Prostate gland (tissue), 2 donors: ENCODE measurements at regions not wholly inside any gene's neighbourhood (a gene's known extent, or its start where the extent isn't known, plus 50 kb on each side); places are given as distances from the start of the nearest gene placed in this dataset.

Experiments used
- DNase-seq: peaks from one replicate; pipeline ENCODE4 v3.0.0-alpha.2; 2019; ENCODE audit warnings: low spot score
- H3K27ac ChIP-seq, 2 donors: fragments of 200-600 bp; sonication (generic); 2 replicates each; pipeline ENCODE4 v1.5.1; 2017 to 2019
- H3K27me3 ChIP-seq: fragments of 200-600 bp; sonication (generic); replicated peaks from 2 replicates; pipeline ENCODE4 v1.5.1; 2019; ENCODE audit not compliant: insufficient read depth
- H3K36me3 ChIP-seq, 2 donors: fragments of 200-600 bp; sonication (generic); 1 replicate in 1 of 2; 2 replicates in 1 of 2; pipeline versions ENCODE4 v1.5.1 to v1.8.1; 2017 to 2019
- H3K4me1 ChIP-seq: fragments of 200-600 bp; sonication (generic); replicated peaks from 2 replicates; pipeline ENCODE4 v1.5.1; 2019
- H3K4me3 ChIP-seq, 2 donors: fragments of 200-600 bp; sonication (generic); 2 replicates each; pipeline ENCODE4 v1.5.1; 2017 to 2019
- H3K9me3 ChIP-seq: fragments of 200-600 bp; sonication (generic); 2 replicates; pipeline ENCODE4 v1.5.1; 2017
- POLR2A ChIP-seq: fragments of 450-650 bp; IDR thresholded peaks from one replicate; pipeline ENCODE4 v1.6.1; 2016; ENCODE audit warnings: antibody characterized with exemption, mild to moderate bottlenecking
- POLR2AphosphoS5 ChIP-seq: sonication (generic); formaldehyde crosslinking; IDR thresholded peaks from one replicate; pipeline ENCODE4 v1.6.1; 2017; ENCODE audit warnings: antibody characterized with exemption
- WGBS: methylation state at CpG from one replicate; pipeline ENCODE4 v1.1.5; 2018; 5-methylcytosine and 5-hydroxymethylcytosine counted together
- intact Hi-C: fragments of 100-400 bp; cut with DNase I; formaldehyde crosslinking; loops from one replicate; pipeline ENCODE4 v1.14.2; 2022
- TF ChIP-seq, protein P1 (sequence below), 4 experiments: fragments of 200-600 bp in 2 of 4; fragments of 450-650 bp in 2 of 4; sonication (generic) in 2 of 4; IDR thresholded peaks; 1 replicate in 3 of 4; 2 replicates in 1 of 4; pipeline ENCODE4 v1.5.1; 2016 to 2019; ENCODE audit warnings: antibody characterized with exemption in 4 of 4, mild to moderate bottlenecking in 2 of 4, moderate library complexity in 2 of 4

DNA sequence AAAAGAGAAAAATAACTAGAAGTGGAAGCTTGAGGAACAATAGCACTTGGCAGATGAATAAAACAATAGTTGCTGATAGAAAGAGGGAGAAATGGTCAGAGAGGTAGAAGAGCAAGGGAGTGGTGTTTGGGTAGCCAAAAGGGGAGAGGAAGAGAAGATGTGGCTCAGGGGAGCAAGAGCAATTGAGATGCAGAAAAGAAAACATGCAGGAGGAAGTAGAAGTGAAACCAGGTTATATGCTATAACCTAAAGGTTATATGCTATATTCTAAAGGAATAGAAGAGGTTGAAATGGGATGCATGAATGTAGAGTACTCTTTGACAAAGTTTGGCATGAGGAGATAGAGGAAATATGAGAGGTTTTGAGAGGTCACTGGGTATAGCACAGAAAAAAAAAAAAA lies 759.5 kb downstream of the SATB2 start:
- Histone ChIP-seq H3K27ac (no peak overlapping the region), H3K4me3 (no peak overlapping the region), H3K27me3 (no peaks in the 10 kb centered on the region), H3K9me3 (no peaks in the 10 kb centered on the region), H3K4me1 (no peaks in the 10 kb centered on the region), H3K36me3 (no peaks in the 10 kb centered on the region)
- no peak for TF ChIP-seq POLR2A
- TF ChIP-seq, protein P1, sequence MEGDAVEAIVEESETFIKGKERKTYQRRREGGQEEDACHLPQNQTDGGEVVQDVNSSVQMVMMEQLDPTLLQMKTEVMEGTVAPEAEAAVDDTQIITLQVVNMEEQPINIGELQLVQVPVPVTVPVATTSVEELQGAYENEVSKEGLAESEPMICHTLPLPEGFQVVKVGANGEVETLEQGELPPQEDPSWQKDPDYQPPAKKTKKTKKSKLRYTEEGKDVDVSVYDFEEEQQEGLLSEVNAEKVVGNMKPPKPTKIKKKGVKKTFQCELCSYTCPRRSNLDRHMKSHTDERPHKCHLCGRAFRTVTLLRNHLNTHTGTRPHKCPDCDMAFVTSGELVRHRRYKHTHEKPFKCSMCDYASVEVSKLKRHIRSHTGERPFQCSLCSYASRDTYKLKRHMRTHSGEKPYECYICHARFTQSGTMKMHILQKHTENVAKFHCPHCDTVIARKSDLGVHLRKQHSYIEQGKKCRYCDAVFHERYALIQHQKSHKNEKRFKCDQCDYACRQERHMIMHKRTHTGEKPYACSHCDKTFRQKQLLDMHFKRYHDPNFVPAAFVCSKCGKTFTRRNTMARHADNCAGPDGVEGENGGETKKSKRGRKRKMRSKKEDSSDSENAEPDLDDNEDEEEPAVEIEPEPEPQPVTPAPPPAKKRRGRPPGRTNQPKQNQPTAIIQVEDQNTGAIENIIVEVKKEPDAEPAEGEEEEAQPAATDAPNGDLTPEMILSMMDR (IDR thresholded peaks at IDR 0.05), result no peak
- no peak for TF ChIP-seq POLR2AphosphoS5
- intact Hi-C loops, result no loop called here
- no peak for DNase-seq

DNA sequence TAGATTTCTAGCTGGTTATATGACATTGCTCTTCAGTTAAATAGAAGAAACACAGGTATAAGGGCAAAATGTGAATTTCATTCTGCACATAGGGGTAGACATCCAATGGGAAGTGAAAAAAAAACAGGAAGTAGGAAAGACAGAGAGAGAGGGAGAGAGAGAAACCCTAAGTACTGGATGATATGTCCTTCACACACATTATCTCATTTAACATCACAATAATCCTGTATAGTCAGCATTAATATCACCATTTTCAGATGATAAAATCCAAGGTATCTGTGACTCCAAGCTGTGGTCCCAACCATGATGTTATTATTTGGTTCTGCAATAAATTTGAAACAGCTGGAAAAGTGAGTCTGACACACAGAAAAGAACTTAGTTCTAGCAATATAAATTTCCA lies 759.9 kb downstream of the SATB2 start:
- no peak overlapping the region for H3K27ac ChIP-seq
- no peaks in the 10 kb centered on the region for H3K27me3 ChIP-seq
- TF ChIP-seq POLR2A (no peak), POLR2AphosphoS5 (no peak)
- TF ChIP-seq, protein P1 (IDR thresholded peaks at IDR 0.05), result no peak
- H3K4me1 ChIP-seq, result no peaks in the 10 kb centered on the region
- H3K4me3 ChIP-seq, result no peak overlapping the region
- intact Hi-C loops, result no loop called here
- no peak for DNase-seq
- no peaks in the 10 kb centered on the region for H3K36me3 ChIP-seq
- H3K9me3 ChIP-seq, result no peaks in the 10 kb centered on the region

DNA sequence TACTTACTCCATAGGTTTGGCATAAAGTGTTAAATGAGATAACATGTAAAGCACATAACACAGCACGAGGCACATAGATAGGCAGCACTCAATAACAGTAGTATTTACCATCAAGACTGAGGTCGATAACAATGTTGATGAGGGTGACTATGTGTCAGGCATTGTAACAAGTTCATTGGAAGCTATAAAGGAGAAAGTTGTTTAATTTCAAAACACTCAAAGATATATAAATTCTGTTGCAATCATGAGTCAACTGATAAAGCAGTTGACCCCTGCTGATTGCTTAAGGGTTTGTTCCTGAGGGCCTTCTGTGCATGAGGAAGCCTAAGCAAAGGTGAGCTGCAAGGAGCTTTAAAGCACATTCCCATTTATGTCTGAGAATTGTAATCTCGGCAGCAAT lies 760.5 kb downstream of the SATB2 start:
- no peaks in the 10 kb centered on the region for H3K36me3 ChIP-seq
- H3K27me3 ChIP-seq, result no peaks in the 10 kb centered on the region
- no peaks in the 10 kb centered on the region for H3K9me3 ChIP-seq
- WGBS, result 85% methylated on average over 3 of the region's 3 CpGs
- TF ChIP-seq, protein P1 (IDR thresholded peaks at IDR 0.05), result no peak
- no peak for TF ChIP-seq POLR2AphosphoS5
- TF ChIP-seq POLR2A, result no peak
- H3K27ac ChIP-seq, result no peak overlapping the region
- DNase-seq, result no peak
- intact Hi-C loops, result no loop called here
- H3K4me1 ChIP-seq, result no peaks in the 10 kb centered on the region
- H3K4me3 ChIP-seq, result no peak overlapping the region

DNA sequence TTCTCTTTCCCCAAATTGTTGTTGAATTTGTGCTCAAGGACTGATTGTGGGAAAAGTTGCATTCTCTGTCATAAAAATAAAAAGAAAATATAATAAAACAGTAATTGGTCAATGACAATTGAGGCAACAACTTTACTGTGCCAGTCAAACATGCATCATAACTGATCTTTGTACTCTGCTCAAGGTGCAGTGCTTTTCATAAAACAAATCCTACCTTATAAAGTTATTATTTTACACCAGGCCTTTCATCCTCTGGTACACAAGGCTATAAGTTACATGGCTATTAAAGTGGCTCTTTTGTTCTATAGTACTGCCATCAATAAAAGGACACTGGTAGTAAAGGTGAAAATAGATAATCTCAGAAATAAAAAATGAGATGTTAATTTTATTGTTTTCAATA lies 761.9 kb downstream of the SATB2 start:
- intact Hi-C loops, result no loop called here

DNA sequence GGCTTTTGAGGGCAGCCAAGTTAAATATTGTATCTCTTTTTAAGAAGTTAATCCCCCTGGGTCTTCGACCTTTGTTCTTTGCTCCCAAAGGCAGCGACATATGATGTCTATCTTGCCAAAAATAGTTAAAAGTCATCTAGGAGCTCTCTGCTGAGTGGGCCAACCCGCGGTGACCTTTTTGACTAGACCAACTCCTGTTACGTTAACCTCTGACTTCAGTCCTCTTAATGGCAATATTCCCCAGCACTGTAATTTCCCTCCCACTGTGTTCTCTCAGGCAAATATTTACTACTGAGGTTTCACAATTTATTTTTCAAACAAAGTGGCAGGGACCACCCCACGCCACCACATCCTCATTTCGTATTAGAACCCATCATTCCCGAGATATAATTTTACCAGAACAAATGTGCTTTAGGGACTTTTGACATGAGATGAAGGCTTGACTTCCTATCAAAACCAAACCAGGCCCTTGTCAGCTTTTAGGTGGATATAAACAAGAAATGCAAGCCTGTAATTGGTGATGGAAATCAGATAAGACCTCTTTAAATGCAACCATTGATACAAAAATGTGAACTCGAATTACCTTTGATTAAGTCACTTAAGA lies 764.7 kb downstream of the SATB2 start:
- no peak for TF ChIP-seq POLR2A
- TF ChIP-seq POLR2AphosphoS5, result no peak
- TF ChIP-seq, protein P1 (IDR thresholded peaks at IDR 0.05), result no peak
- Histone ChIP-seq H3K9me3 (no peaks in the 10 kb centered on the region), H3K27ac (no peak overlapping the region), H3K27me3 (no peaks in the 10 kb centered on the region), H3K36me3 (no peaks in the 10 kb centered on the region), H3K4me1 (no peaks in the 10 kb centered on the region), H3K4me3 (no peak overlapping the region)
- WGBS, result 36% methylated on average over 9 of the region's 9 CpGs
- intact Hi-C loops, result no loop called here
- DNase-seq, result no peak

More for the DNA sequence above, 761.9 kb downstream of the SATB2 start:
- Histone ChIP-seq H3K4me3 (no peak overlapping the region), H3K36me3 (no peaks in the 10 kb centered on the region), H3K27ac (no peak overlapping the region), H3K4me1 (no peaks in the 10 kb centered on the region), H3K9me3 (no peaks in the 10 kb centered on the region), H3K27me3 (no peaks in the 10 kb centered on the region)
- TF ChIP-seq POLR2AphosphoS5 (no peak), POLR2A (no peak)
- TF ChIP-seq, protein P1 (IDR thresholded peaks at IDR 0.05), result no peak
- no peak for DNase-seq
